OCI-LY7 (cell line): ENCODE measurements at regions not wholly inside any gene's neighbourhood (a gene's known extent, or its start where the extent isn't known, plus 50 kb on each side); places are given as distances from the start of the nearest gene placed in this dataset.

Experiments
- EZH2phosphoT487 ChIP-seq: fragments of 200-600 bp; sonication (generic); IDR thresholded peaks from 2 replicates; pipeline ENCODE4 v1.6.1; 2018; ENCODE audit warnings: low read depth, borderline replicate concordance, mild to moderate bottlenecking, mixed run types, antibody characterized with exemption, low read length, moderate library complexity, mixed read lengths
- TF ChIP-seq, protein P1 (sequence below): fragments of 200-600 bp; sonication (generic); conservative IDR thresholded peaks from 2 replicates; pipeline ENCODE4 v1.5.1; 2014; ENCODE audit warnings: mild to moderate bottlenecking, antibody characterized with exemption, low read length, moderate library complexity, mixed read lengths

- TF ChIP-seq, protein P1, sequence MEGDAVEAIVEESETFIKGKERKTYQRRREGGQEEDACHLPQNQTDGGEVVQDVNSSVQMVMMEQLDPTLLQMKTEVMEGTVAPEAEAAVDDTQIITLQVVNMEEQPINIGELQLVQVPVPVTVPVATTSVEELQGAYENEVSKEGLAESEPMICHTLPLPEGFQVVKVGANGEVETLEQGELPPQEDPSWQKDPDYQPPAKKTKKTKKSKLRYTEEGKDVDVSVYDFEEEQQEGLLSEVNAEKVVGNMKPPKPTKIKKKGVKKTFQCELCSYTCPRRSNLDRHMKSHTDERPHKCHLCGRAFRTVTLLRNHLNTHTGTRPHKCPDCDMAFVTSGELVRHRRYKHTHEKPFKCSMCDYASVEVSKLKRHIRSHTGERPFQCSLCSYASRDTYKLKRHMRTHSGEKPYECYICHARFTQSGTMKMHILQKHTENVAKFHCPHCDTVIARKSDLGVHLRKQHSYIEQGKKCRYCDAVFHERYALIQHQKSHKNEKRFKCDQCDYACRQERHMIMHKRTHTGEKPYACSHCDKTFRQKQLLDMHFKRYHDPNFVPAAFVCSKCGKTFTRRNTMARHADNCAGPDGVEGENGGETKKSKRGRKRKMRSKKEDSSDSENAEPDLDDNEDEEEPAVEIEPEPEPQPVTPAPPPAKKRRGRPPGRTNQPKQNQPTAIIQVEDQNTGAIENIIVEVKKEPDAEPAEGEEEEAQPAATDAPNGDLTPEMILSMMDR: no peak
- TF ChIP-seq EZH2phosphoT487: no peak
Observed at GRCh38 chrX:925094-925493, 287.4 kb downstream of the CRLF2 start.
